PC-9 (cell line): ENCODE measurements at regions not wholly inside any gene's neighbourhood (a gene's known extent, or its start where the extent isn't known, plus 50 kb on each side); places are given as distances from the start of the nearest gene placed in this dataset.

ENCODE experiments used
- EZH2 ChIP-seq: fragments of 200-600 bp; sonication (generic); IDR thresholded peaks from 2 replicates; pipeline ENCODE4 v1.8.0; 2017; ENCODE audit warnings: antibody characterized with exemption, low read depth
- TF ChIP-seq, protein P1 (sequence below): fragments of 200-600 bp; sonication (generic); conservative IDR thresholded peaks from 2 replicates; pipeline ENCODE4 v1.6.1; 2017; ENCODE audit warnings: mixed run types, antibody characterized with exemption, mild to moderate bottlenecking, moderate library complexity

DNA sequence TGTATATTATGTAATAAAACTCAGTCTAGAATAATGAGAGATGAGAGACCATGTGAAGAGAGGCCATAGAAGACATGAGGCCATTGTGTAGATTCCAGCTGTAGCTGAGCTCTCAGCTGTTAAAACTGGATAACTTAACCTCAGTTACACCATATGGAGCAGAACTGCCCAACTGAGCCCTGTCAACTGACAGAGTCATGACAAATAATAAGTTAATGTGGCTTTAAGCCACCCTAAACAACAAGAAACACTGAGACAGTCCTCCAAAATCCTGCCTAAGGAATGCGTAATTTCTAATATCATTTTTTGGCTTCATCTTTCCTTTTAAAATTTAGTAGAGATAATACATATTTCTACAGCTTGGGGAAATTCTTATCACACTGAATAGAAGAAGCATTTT is 580.0 kb upstream of the RGS18 start:
- no peak for TF ChIP-seq EZH2
- TF ChIP-seq, protein P1, sequence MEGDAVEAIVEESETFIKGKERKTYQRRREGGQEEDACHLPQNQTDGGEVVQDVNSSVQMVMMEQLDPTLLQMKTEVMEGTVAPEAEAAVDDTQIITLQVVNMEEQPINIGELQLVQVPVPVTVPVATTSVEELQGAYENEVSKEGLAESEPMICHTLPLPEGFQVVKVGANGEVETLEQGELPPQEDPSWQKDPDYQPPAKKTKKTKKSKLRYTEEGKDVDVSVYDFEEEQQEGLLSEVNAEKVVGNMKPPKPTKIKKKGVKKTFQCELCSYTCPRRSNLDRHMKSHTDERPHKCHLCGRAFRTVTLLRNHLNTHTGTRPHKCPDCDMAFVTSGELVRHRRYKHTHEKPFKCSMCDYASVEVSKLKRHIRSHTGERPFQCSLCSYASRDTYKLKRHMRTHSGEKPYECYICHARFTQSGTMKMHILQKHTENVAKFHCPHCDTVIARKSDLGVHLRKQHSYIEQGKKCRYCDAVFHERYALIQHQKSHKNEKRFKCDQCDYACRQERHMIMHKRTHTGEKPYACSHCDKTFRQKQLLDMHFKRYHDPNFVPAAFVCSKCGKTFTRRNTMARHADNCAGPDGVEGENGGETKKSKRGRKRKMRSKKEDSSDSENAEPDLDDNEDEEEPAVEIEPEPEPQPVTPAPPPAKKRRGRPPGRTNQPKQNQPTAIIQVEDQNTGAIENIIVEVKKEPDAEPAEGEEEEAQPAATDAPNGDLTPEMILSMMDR: no peak
